Left forelimb (tissue), 1 donor: ENCODE measurements at regions not wholly inside any gene's neighbourhood (a gene's known extent, or its start where the extent isn't known, plus 50 kb on each side); places are given as distances from the start of the nearest gene placed in this dataset.
"Not testable (repeated sequence)": the region's sequence is repeated elsewhere in the genome, so short reads cannot be mapped to it uniquely, and the experiment has no call there.

Experiments
- DNase-seq: peaks from one replicate; pipeline ENCODE4 v3.0.0-alpha.2; 2018; ENCODE audit warnings: low spot score

DNA sequence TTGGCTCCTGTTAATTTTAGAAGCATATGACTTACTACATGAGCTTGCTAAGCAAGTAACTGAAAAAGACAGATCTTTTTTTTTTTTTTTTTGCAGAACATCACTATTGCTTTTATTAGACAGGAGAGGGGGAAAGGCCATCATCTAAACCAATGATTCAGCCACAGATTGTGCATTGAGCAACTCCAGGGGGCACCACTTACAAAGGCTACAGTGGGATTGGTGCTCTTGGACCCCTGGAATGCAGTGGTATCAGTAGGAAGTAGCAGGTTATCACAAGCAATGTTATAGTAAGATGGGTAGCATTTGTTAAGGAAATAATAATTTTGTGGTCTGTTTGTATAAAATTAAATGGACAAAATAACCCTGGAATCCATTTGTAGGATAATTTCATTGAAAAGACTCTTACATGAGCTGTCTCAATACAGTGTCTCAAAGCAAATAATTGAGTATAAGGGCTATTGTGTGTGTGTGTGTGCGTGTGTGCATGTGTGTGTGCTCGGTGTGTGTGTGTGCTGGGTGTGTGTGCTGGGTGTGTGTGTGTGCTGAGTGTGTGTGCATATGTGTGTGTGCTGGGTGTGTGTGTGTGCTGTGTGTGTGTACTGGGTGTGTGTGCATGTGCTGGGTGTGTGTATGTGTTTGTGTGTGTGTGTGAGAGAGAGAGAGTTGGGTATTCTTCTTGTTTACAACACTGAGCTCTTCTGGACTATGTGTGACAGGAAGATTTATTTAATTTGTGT, 296.3 kb downstream of the PCDH7 start:
- no peak for DNase-seq

DNA sequence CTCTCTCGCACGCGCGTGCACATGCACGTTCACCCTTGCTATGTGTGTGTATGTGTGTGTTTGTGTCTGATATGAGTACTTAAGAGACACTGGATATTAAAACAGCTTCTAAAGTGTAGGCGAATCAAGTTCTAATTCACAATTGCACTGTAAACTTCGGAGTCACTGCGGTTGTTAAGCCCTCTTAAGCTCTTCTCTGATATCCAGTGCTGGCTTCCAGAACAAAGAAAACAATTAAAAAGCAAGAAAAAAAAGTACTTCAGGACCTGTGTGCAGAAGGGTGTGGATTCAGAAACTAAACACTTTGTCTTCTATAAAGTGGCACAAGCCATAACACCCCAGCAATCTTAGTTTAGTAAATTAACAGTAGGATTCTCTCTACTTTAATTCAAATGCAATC, 300.2 kb downstream of the PCDH7 start:
- DNase-seq = no peak

DNA sequence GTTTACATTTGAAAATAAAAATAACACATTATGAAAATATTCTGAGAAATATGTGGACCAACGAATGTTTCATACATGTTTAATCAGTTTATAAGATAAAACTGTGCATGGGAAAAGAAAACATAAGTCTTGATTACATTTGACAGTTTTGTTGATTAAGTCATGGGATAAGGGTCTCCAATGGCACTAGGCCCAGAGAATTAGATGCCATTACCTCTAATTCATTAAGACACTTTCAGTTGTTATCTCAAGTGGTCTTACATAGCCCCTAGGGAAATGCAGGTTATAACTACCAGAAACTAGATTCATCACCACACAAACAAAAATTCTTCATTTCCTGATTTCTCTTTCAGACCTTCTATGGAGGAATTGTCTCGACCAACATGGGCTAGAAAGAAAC, 300.8 kb downstream of the PCDH7 start:
- no peak for DNase-seq

DNA sequence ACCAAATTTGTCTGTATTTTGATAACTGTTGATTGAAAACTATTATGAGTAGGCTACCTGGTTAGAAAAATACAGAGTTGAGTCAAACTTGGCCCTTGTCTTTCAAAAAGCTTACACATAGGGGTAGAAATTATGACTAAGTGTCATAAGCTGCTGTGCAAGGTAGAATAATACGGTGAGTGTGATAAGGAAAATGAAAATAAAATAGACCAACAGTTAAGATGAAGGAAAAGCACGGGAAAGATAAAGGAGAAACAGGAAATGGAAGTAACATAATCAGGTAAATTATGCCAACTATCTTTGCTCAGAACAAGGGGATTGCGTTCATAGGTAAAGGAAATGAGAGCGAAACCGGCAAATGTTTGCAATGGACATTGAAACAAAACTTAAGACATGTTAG, 302.5 kb downstream of the PCDH7 start:
- no peak for DNase-seq

DNA sequence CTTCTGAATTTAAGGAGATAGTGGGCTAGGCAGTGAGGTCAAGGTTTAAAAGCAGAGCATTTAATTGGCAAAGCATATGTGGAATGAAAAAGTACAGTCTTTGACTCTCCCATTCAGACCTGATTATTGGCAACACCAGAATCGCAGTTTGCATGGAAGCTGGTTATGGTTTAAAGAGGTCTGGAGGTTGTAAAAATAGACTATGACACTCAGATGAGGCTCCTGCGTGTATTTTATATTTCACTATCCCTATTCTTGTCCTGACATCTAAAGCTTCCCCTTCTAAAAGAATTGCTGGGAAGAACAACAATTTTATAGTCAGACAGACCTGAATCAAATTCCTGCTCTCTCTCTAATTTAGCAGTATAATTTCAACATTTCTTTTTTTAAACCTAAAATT, 302.9 kb downstream of the PCDH7 start:
- no peak for DNase-seq

DNA sequence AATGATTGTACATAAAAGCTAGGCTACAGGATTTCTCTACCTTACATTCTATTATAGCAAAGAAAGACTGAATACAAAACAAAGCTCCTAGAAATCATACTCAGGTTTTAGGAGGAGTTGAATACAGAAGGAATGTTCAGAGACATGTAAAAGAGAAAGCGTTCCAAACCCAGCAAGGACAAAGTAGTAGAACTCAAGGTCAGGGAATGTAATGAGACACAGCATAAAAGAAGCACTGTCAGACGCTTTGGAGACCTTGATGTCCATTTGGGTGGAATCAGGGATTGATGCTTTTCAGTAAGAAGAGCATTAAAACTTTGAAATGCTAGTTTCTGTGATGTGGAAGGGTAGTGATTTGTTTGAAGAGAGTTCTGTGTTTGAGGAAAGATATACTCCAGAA, 303.6 kb downstream of the PCDH7 start:
- no peak for DNase-seq

DNA sequence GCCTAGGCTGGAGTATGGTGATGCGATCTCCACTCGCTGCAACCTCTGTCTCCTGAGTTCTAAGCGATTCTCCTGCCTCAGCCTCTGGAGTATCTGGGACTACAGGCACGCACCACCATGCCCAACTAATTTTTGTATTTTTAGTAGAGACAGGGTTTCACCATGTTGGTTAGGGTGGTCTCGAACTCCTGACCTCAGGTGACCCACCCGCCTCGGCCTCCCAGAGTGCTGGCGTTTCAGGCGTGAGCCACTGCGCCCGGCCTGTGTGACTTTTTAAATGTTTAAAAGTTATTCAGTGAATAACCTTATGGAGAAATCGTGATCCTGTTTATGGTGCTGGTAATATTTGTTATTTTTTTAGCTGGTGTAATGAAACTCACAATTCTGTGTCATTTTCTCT, 304.6 kb downstream of the PCDH7 start:
- DNase-seq = not testable (repeated sequence)

DNA sequence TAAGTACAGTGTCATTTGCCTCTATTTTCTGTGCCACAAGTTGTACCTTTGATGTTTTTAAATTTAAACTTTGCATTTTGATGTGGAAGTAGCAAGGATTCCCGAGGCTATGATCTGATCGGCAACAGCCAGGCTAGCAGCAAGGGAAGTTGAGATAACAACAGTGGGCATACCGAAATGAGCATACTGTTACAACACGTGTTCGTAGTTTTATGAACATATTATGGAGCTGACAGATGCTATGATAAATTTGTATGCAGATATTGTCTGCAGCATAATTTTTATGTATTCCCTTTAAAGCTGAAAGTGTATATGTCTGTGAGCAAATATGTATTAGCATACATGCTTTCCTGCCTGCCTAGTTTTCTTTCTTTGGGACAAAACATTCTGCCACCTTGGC, 306.1 kb downstream of the PCDH7 start:
- DNase-seq = no peak

DNA sequence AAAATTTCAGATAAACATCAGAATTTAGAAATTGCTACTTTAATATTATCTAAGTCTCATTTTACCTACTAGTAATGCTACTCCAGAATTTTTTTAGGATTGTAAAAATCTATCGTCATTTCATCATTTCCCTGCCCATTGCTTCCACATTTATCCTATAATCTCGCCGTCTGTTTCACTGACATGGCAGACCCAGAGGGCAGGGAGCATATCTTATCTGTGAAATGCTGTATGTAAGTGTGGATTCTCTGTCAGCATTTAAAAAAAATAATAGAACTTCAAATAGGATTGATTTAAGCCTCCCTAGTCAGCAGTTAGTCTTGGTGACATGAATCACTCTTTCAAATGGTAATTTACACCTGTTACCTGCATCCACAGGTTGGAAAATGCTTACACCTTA, 314.4 kb downstream of the PCDH7 start:
- no peak for DNase-seq

DNA sequence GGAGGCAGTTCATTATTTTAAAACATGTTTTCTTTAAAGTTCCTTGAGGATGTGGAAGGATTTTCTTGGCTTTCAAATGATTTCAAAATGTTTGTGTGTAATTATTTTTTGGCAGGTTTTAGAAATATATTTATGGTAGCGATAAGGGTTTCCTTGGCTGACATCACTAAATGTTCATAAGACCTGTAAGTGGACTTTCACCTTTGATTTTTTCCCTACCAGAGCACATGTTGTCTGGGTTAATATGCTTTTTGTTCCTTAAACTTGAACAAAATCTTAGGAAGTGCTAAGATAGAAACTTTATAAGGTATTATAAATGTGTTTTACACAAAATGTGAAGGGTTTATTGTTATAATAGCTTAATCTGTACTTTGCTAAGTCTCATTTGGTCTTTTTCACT, 315.6 kb downstream of the PCDH7 start:
- DNase-seq = no peak

DNA sequence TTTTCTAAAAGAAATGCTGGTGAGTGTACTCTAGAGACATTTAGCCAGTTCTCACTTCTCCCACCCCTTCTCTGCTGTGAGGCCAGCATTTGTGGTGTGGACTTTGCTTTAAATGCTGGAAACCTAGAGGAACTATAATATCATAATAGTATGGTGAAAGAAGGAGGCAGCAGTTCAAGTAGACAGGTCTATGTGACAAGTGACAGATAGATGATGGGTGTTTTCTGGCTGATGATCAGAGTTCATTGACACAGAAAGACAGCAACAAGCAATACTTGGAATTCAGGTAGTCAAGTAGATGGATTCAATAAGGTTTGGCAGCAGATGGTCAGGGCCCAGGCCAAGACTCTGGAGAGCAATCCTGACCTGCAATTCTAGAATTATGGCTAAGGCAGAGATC, 317.5 kb downstream of the PCDH7 start:
- no peak for DNase-seq

DNA sequence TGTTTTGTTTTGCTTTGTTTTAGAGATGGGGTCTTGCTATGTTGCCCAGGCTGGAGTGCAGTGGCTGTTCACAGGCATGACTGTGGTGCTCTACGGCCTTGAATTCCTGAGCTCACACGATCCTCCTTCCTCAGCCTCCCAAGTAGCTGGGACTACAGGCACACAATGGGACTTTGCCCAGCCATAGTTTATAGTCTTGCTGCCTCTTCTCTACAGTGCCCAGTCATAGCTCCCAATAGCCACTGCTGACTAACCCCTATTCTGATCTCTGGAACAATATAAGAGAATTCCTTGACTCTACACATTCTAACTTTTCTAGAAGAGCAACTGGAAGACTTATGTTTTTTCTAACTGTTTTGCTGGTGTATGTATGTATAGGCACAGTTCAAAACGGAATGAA, 319.2 kb downstream of the PCDH7 start:
- DNase-seq = no peak

DNA sequence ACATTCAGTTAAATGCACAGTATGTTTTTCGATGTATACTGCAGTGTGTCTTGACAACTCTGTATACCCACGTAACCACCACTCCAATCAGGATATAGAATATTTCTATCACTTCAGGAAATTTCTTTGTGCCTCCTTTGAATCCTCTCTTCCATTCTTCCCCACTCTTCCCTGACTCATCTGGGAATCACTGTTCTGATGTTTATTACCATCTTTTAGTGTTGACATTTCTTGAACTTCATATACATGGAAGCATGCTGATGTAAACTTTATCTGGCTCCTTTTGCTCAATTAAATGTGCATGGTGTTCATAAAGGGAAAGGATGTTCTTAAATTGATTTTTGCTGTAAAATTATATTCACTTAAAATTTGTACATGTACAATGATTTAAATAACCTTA, 319.9 kb downstream of the PCDH7 start:
- DNase-seq = no peak

DNA sequence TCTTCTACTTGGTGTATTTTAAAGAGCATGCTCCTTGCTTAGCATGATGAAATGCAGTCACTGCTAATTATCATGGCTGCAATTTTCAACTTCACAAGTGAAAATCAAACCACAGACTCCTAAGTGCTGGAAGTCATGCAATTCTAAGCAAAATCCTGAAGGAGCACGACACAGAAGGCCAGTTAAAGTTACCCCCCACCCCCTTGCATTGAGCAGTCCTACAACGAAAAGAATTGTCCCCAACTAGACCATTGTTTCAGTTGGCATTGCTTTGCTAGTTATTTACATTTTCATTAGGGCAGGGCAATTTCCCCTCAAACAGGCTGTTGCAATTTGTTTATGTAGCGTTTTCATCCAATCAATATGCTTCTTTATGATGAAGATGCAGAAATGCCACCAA, 321.2 kb downstream of the PCDH7 start:
- no peak for DNase-seq

DNA sequence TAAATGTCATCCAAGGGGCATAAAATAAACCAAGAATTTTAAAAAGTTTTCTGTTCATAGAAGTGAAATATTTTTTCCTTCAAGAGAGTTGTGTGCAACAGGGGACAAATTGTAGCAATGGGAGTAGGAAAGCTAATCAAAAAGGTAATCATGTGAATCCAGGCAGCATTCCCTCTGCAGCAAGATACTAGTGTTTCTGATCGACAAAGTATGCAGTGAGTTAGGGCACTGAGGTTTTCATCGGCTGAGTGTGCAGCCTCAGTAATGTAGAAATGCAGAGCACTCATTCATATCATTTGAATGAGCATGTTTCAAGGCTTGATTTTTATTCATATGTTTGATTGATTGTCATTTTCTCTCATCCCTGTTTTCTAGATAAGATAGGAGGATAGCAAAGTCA, 321.7 kb downstream of the PCDH7 start:
- DNase-seq = no peak

DNA sequence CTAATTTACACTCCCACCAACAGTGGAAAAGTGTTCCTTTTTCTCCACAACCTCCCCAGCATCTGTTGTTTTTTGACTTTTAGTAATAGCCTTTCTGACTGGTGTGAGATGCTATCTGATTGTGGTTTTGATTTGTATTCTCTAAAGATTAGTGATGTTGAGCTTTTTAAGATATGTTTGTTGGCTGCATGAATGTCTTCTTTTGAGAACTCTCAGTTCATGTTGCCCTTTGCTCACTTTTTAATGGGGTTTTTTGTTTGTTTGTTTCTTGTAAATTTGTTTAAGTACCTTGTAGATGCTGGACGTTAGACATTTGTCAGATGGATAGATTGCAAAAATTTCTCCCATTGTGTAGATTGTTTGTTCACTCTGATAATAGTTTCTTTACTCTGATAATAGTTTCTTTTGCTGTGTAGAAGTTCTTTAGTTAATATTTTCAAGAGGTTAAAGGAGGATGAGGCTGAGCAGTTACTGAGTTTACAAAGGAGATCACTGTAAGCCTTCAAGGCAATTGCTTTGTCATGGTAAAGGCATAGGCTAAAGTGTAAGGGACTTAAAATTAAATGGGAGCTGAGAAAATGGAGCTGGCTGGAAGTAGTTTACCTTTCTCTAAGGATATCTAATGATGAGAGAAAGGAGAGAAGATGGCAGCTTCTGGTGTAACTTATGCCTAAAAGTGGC, 323.4 kb downstream of the PCDH7 start:
- no peak for DNase-seq

DNA sequence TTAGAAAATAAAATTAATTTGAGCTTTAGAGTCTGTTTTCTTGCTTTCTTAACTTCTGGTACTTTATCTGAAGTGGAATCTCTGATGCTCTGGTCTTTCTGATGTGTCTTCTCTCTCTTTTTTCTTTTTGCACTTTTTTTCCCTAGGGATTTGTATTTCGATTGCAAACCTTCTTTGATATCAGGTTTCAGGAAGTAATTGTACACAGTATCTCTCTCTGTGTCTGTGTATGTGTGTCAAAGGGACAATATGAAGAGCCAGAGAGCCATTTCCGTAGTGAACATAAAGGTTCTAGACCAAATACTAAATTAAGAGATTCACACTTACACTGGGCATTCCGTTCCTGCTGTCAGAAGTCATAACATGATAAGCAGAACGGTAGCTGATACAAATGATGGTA, 325.0 kb downstream of the PCDH7 start:
- no peak for DNase-seq

DNA sequence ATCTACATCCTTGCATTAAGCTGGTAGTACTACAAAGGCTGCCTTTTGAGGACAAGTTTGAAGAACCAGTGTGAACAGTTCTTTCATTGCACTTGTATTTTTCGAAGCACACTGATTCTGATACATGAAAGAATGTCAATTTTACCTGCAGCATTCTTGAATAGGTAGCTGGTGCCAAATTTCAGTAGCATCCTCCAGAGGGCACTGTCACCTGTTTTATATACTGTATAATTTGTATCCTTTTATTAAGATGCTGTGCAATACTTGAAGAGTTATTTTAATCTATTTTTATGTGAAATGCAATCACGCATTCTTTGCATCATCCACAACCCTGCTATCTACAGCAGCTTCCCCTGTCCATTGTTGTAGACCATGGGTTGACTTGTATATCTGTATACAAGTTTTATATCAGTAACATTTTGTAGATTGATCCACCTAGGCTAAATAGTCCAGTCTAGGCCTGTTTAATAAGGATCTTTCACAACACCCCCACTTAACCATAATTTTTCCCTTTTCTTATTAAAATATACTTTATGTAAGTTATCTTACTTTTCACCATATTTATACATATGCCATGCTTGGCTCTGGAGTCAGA, 325.7 kb downstream of the PCDH7 start:
- DNase-seq = no peak

DNA sequence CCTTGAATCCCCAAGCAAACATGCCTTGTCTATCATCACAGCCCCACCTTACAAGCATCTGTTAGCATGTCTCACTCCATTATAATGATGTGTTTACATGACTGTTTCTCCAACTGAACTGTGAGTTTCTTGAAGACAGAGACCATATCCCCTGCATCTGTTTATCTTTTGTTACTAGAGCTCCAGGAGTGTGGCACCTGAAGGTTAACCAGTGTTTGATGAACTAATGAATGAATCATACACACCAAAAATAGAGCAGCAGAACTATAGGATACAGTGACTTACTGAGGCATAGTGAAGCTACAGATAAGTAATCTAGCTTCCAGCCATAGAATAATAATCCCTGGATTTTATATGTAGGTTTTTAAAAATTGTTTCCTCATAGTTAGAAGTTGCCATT, 331.0 kb downstream of the PCDH7 start:
- DNase-seq = no peak

DNA sequence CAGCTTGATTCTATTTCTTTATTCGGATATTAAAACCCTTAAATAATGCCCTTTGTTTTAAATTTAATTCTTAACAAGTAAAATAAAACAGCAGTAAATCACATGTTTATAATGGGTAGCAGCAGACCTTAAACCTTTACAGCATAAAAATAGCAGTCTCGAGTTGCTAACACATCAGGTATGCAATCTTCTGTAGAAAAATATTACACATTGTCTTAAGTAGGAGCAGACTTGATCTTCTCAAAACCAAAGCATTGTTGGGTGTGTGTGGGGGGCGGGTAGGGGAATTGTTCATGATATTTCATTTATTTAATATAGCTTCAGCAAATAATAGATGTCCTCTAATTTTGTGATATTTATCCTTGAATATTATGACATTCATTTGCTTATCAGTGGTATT, 331.4 kb downstream of the PCDH7 start:
- no peak for DNase-seq

DNA sequence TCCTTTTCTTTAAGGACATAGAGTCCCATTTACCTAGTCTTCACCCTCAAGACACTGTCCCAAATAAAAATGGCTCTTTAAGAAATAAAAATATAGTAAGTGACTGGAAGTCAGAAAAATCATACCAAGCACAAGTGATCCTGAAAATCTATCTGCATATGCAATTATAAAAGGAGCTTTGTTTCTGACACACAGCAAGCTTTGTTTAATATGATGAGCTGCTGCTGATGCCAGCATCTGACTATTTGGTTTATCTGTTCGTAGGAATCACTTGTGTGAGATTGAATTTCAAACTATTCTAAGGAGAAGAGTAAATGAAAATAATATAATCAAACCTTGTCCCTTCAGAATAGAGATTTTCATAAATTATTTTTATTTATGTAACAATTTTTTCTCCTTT, 332.4 kb downstream of the PCDH7 start:
- DNase-seq = no peak

DNA sequence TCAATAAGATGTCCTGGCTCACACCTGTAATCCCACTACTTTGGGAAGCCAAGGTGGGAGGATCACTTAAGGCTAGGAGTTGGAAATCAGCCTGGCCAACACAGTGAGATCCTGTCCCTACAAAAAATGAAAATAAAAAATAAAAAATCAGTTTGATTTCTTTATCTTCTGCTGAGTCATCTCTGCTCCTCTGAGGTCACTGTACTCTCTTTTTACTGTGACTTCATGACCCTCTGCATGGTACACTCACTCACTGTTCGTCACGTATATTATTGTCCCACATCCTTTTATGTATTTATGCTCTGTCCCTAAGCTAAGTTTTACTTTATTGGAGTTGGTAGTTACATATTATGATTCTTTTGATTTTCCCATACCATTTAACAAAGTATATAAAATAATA, 333.3 kb downstream of the PCDH7 start:
- DNase-seq = no peak

DNA sequence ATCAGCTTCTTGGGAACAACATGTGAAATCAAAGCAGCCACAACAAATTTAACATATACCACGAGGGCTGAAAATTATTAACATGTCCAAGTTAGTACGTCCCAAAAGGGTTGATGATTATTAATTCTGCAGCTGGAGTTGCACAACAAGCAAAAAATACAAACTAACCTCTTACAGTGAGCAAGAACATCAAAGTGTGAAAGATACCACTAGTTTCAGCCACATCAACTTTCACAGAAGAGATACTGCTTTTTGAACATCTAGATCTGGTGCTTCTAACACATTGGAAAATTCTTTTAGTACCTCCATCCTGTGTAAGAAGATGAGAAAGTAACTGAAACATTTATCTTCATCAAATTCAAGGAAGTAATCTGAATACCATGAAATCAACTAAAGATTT, 334.1 kb downstream of the PCDH7 start:
- no peak for DNase-seq

DNA sequence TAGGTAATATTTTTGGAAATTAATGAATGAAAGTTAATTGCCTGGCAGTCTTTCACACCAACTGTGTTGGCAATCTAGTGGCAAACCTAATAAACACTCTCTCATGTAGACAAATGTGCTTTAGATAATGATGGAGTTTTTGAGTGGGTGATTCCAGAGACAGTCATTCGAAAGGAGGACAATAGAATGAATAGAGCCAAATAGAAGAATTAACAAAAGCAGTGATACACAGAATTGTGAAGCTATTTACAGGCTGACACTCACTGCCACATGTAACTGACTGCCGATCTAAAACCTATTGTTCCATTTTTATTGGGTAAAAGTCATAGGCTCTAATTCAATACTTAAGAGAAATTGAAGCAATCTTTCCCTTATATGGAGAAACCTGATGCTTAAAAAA, 338.5 kb downstream of the PCDH7 start:
- DNase-seq = no peak
